Umbilical cord (tissue), 1 donor: ENCODE measurements at regions not wholly inside any gene's neighbourhood (a gene's known extent, or its start where the extent isn't known, plus 50 kb on each side); places are given as distances from the start of the nearest gene placed in this dataset.
A peak's percentile ranks its signal among the peaks of the same experiment; 100 is the strongest.

Source experiments
- DNase-seq: peaks from one replicate; pipeline ENCODE4 v3.0.0-alpha.2; 2015; ENCODE audit warnings: low spot score

- DNase-seq = no peak
Measured at GRCh38 chr13:76519685-76520084, 366.5 kb downstream of the KCTD12 start.

GRCh38 chr13:76516586-76516985, 369.6 kb downstream of the KCTD12 start:
- no peak for DNase-seq

GRCh38 chr13:76516013-76516412, 370.2 kb downstream of the KCTD12 start:
- DNase-seq = peak; percentile 59

GRCh38 chr13:76512721-76513145, 373.5 kb downstream of the KCTD12 start:
- peak; percentile 52 for DNase-seq

GRCh38 chr13:76505437-76505836, 380.8 kb downstream of the KCTD12 start:
- no peak for DNase-seq

GRCh38 chr13:76503766-76504165, 382.4 kb downstream of the KCTD12 start:
- DNase-seq = no peak

GRCh38 chr13:76503291-76503690, 382.9 kb downstream of the KCTD12 start:
- DNase-seq = no peak

GRCh38 chr13:76500894-76501293, 385.3 kb downstream of the KCTD12 start:
- DNase-seq = no peak

- DNase-seq = no peak
Measured at GRCh38 chr13:76499891-76500290, 386.3 kb downstream of the KCTD12 start.

- no peak for DNase-seq
Measured at GRCh38 chr13:76489274-76489673, 396.9 kb downstream of the KCTD12 start.

GRCh38 chr13:76481738-76482137, 404.5 kb downstream of the KCTD12 start:
- no peak for DNase-seq

- DNase-seq = peak; percentile 49
Measured at GRCh38 chr13:76474966-76475365, 411.2 kb downstream of the KCTD12 start.

- DNase-seq = peak; percentile 14
Measured at GRCh38 chr13:76474356-76474755, 411.8 kb downstream of the KCTD12 start.

- peak; percentile 83 for DNase-seq
Measured at GRCh38 chr13:76473552-76474134, 412.6 kb downstream of the KCTD12 start.

GRCh38 chr13:76472916-76473315, 413.3 kb downstream of the KCTD12 start:
- no peak for DNase-seq

- DNase-seq = peak; percentile 5
Measured at GRCh38 chr13:76471486-76471885, 414.7 kb downstream of the KCTD12 start.

GRCh38 chr13:76470991-76471390, 415.2 kb downstream of the KCTD12 start:
- DNase-seq = peak; percentile 13

GRCh38 chr13:76466043-76466442, 420.2 kb downstream of the KCTD12 start:
- DNase-seq = peak; percentile 18

GRCh38 chr13:76463314-76463713, 422.9 kb downstream of the KCTD12 start:
- DNase-seq = no peak

GRCh38 chr13:76461999-76462398, 424.2 kb downstream of the KCTD12 start:
- DNase-seq = no peak

GRCh38 chr13:76461484-76461883, 424.7 kb downstream of the KCTD12 start:
- no peak for DNase-seq

- peak; percentile 77 for DNase-seq
Measured at GRCh38 chr13:76459863-76460262, 426.3 kb downstream of the KCTD12 start.

GRCh38 chr13:76455960-76456359, 430.2 kb downstream of the KCTD12 start:
- DNase-seq = peak; percentile 4

- peak; percentile 58 for DNase-seq
Measured at GRCh38 chr13:76454991-76455390, 431.2 kb downstream of the KCTD12 start.
